ENCODE measurements at regions not wholly inside any gene's neighbourhood (a gene's known extent, or its start where the extent isn't known, plus 50 kb on each side); places are given as distances from the start of the nearest gene placed in this dataset.

DNA sequence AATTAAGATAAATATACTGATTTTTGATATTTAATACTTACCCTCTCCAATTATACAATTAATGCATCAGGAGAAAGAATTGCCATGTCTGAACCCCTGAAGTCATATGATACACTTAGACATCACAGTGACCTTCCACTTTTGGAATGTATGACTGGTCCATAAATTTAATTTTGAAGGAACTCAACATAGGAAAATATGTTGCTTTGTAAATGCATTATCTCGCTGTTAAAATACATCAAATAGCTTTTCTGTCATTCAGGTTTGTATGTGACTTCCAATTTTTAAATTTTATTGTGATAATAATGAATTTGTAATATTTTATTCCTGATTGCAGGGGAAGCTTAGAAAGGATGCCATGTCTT, 631.9 kb upstream of the ANKRD30A start:
- TF ChIP-seq CTCF (IDR thresholded peaks at IDR 0.05) (no peak), EZH2 (IDR thresholded peaks at IDR 0.05; ENCODE audit: borderline replicate concordance, insufficient read depth, low read depth, low read length, poor library complexity, severe bottlenecking) (no peak)

All from B cell (primary cell).